GM23338 (cell line): ENCODE measurements at regions not wholly inside any gene's neighbourhood (a gene's known extent, or its start where the extent isn't known, plus 50 kb on each side); places are given as distances from the start of the nearest gene placed in this dataset.

Experiments used
- ATAC-seq: fragments of 200-7000 bp; cut with Tn5 transposase; 3 replicates; pipeline ENCODE4 v1.9.1; 2020
- DNase-seq: peaks from one replicate; pipeline ENCODE4 v3.0.0-alpha.2; 2015; ENCODE audit warnings: low spot score
- H2AFZ ChIP-seq: fragments of 200-600 bp; sonication (generic); 2 replicates; pipeline ENCODE4 v1.8.0; 2016; ENCODE audit warnings: antibody characterized with exemption, mild to moderate bottlenecking, moderate library complexity
- H3F3A ChIP-seq: fragments of 200-600 bp; sonication (generic); replicated peaks from 2 replicates; pipeline ENCODE4 v1.8.0; 2017; ENCODE audit warnings: antibody characterized with exemption, mixed run types, low read depth
- H3K27ac ChIP-seq: fragments of 200-600 bp; sonication (generic); 2 replicates; pipeline ENCODE4 v1.6.1; 2016; ENCODE audit warnings: low read depth
- H3K27me3 ChIP-seq: fragments of 200-600 bp; sonication (generic); 2 replicates; pipeline ENCODE4 v1.8.0; 2016; ENCODE audit warnings: mild to moderate bottlenecking, mixed run types, moderate library complexity; ENCODE audit not compliant: insufficient read depth
- H3K36me3 ChIP-seq: fragments of 200-600 bp; sonication (generic); 2 replicates; pipeline ENCODE4 v1.8.0; 2016; ENCODE audit warnings: mild to moderate bottlenecking; ENCODE audit not compliant: insufficient read depth
- H3K4me1 ChIP-seq: fragments of 200-600 bp; sonication (generic); 2 replicates; pipeline ENCODE4 v1.8.0; 2016; ENCODE audit warnings: mild to moderate bottlenecking, moderate library complexity; ENCODE audit not compliant: insufficient read depth
- H3K4me2 ChIP-seq: fragments of 200-600 bp; sonication (generic); 2 replicates; pipeline ENCODE4 v1.7.1; 2017; ENCODE audit warnings: mixed run types
- H3K4me3 ChIP-seq: fragments of 200-600 bp; sonication (generic); 2 replicates; pipeline ENCODE4 v1.6.1; 2016; ENCODE audit warnings: mixed run types
- H3K79me2 ChIP-seq: fragments of 200-600 bp; sonication (generic); replicated peaks from 2 replicates; pipeline ENCODE4 v1.8.0; 2017; ENCODE audit warnings: mild to moderate bottlenecking; ENCODE audit not compliant: insufficient read depth
- H3K9me2 ChIP-seq: fragments of 200-600 bp; sonication (generic); 2 replicates; pipeline ENCODE4 v1.8.0; 2017; ENCODE audit not compliant: insufficient read depth
- H4K20me1 ChIP-seq: fragments of 200-600 bp; sonication (generic); replicated peaks from 2 replicates; pipeline ENCODE4 v1.8.0; 2017; ENCODE audit warnings: mild to moderate bottlenecking; ENCODE audit not compliant: insufficient read depth
- H3K27ac Mint-ChIP-seq: 2 replicates; pipeline ENCODE4 v1.8.0; 2020; ENCODE audit warnings: inconsistent platforms, mild to moderate bottlenecking, moderate library complexity, mixed read lengths
- H3K27me3 Mint-ChIP-seq: 3 replicates; pipeline ENCODE4 v1.8.0; 2022; ENCODE audit warnings: low read depth, mild to moderate bottlenecking, moderate library complexity, mixed read lengths, inconsistent platforms; ENCODE audit not compliant: insufficient read depth, poor library complexity
- H3K36me3 Mint-ChIP-seq: 3 replicates; pipeline ENCODE4 v1.8.0; 2021; ENCODE audit warnings: low read depth, mild to moderate bottlenecking, inconsistent platforms, moderate library complexity, mixed read lengths
- H3K4me1 Mint-ChIP-seq: 3 replicates; pipeline ENCODE4 v1.8.0; 2020; ENCODE audit warnings: mild to moderate bottlenecking, inconsistent platforms, mixed read lengths
- H3K4me3 Mint-ChIP-seq: 3 replicates; pipeline ENCODE4 v1.8.0; 2021; ENCODE audit warnings: moderate library complexity, mild to moderate bottlenecking, inconsistent platforms, mixed read lengths
- H3K9me3 Mint-ChIP-seq: 3 replicates; pipeline ENCODE4 v1.8.0; 2020; ENCODE audit warnings: moderate library complexity, mild to moderate bottlenecking, inconsistent platforms, mixed read lengths
- CREB1 ChIP-seq: fragments of 250-450 bp; sonication (Bioruptor Pico); IDR thresholded peaks from 2 replicates; pipeline ENCODE4 v1.5.0; 2020; ENCODE audit warnings: low read depth, mild to moderate bottlenecking, moderate library complexity
- ETS1 ChIP-seq: IDR thresholded peaks from 2 replicates; pipeline ENCODE4 v1.6.1; 2016; ENCODE audit warnings: antibody characterized with exemption
- EZH2 ChIP-seq: fragments of 200-600 bp; sonication (generic); IDR thresholded peaks from one replicate; pipeline ENCODE4 v1.8.0; 2017; ENCODE audit warnings: antibody characterized with exemption, mild to moderate bottlenecking, low read depth; ENCODE audit not compliant: unreplicated experiment
- EZH2phosphoT487 ChIP-seq: fragments of 200-600 bp; sonication (generic); IDR thresholded peaks from one replicate; pipeline ENCODE4 v1.8.1; 2018; ENCODE audit warnings: antibody characterized with exemption; ENCODE audit not compliant: unreplicated experiment
- JUNB ChIP-seq: IDR thresholded peaks from one replicate; pipeline ENCODE4 v1.6.1; 2016; ENCODE audit warnings: antibody characterized with exemption; ENCODE audit not compliant: unreplicated experiment
- NANOG ChIP-seq: IDR thresholded peaks from 2 replicates; pipeline ENCODE4 v1.6.1; 2016; ENCODE audit warnings: antibody characterized with exemption, borderline replicate concordance
- POLR2AphosphoS5 ChIP-seq: IDR thresholded peaks from 2 replicates; pipeline ENCODE4 v1.6.1; 2016; ENCODE audit warnings: antibody characterized with exemption, low read depth
- REST ChIP-seq: IDR thresholded peaks from one replicate; pipeline ENCODE4 v1.6.1; 2018; ENCODE audit warnings: antibody characterized with exemption; ENCODE audit not compliant: unreplicated experiment
- STAT1 ChIP-seq: IDR thresholded peaks from one replicate; pipeline ENCODE4 v1.6.1; 2016; ENCODE audit warnings: antibody characterized with exemption; ENCODE audit not compliant: unreplicated experiment
- ZNF114 ChIP-seq: fragments of 250-450 bp; sonication (Bioruptor Pico); IDR thresholded peaks from 2 replicates; pipeline ENCODE4 v1.5.0; 2020; ENCODE audit warnings: mild to moderate bottlenecking, moderate library complexity
- ZNF331 ChIP-seq: fragments of 250-450 bp; sonication (Bioruptor Pico); IDR thresholded peaks from 2 replicates; pipeline ENCODE4 v1.5.0; 2020; ENCODE audit warnings: low read depth, mild to moderate bottlenecking, moderate library complexity
- ZNF462 ChIP-seq: fragments of 250-450 bp; sonication (Bioruptor Pico); IDR thresholded peaks from 2 replicates; pipeline ENCODE4 v1.5.0; 2020; ENCODE audit warnings: mild to moderate bottlenecking, moderate library complexity

- TF ChIP-seq ETS1 (no peak), POLR2AphosphoS5 (no peak), STAT1 (no peak), JUNB (no peak), EZH2phosphoT487 (no peak), CREB1 (CRISPR knock-in tag) (no peak), ZNF114 (CRISPR knock-in tag) (no peak)
Observed at GRCh38 chr19:28010656-28011055, 1202.3 kb downstream of the UQCRFS1 start (continued).

- Histone ChIP-seq H3K4me2 (no peak overlapping the region), H3F3A (no peaks in the 10 kb centered on the region), H4K20me1 (no peaks in the 10 kb centered on the region), H2AFZ (no peak overlapping the region), H3K4me1 (no peaks in the 10 kb centered on the region), H3K36me3 (no peaks in the 10 kb centered on the region), H3K4me3 (no peak overlapping the region), H3K27me3 (no peaks in the 10 kb centered on the region), H3K79me2 (no peaks in the 10 kb centered on the region), H3K27ac (no peak overlapping the region), H3K9me2 (no peaks in the 10 kb centered on the region; the same call in 1 of the 2 replicates)
- peaks cover 4% of the 10 kb centered on the region for H3K27me3 Mint-ChIP-seq
- H3K36me3 Mint-ChIP-seq: peaks cover 9% of the 10 kb centered on the region
- H3K9me3 Mint-ChIP-seq: peaks cover 6% of the 10 kb centered on the region; the same call in 2 of the 3 replicates
- peaks cover 6% of the 10 kb centered on the region; the same call in 2 of the 3 replicates for H3K4me1 Mint-ChIP-seq
- no peak overlapping the region for H3K4me3 Mint-ChIP-seq
- ATAC-seq (no peak), DNase-seq (no peak)
- peak overlapping the region; percentile 45; the same call in 1 of the 2 replicates for H3K27ac Mint-ChIP-seq
- no peak for TF ChIP-seq ZNF331 (CRISPR knock-in tag)
- TF ChIP-seq STAT1: no peak
- no peak for TF ChIP-seq POLR2AphosphoS5
- TF ChIP-seq ETS1: no peak
- TF ChIP-seq ZNF462 (CRISPR knock-in tag): no peak
- no peak for TF ChIP-seq JUNB
- TF ChIP-seq REST: no peak
- TF ChIP-seq NANOG: no peak
- TF ChIP-seq EZH2: no peak
- no peak for TF ChIP-seq EZH2phosphoT487
- TF ChIP-seq ZNF114 (CRISPR knock-in tag): no peak
Observed at GRCh38 chr19:28009696-28010095, 1203.3 kb downstream of the UQCRFS1 start.
